NCI-H1417 treated with DMSO at 0.1 percent for 48 hours (cell line): ENCODE measurements at regions not wholly inside any gene's neighbourhood (a gene's known extent, or its start where the extent isn't known, plus 50 kb on each side); places are given as distances from the start of the nearest gene placed in this dataset.

Source experiments
- DNase-seq: peaks from one replicate; lab custom pipeline; 2025; lab: John Stamatoyannopoulos, UW

DNA sequence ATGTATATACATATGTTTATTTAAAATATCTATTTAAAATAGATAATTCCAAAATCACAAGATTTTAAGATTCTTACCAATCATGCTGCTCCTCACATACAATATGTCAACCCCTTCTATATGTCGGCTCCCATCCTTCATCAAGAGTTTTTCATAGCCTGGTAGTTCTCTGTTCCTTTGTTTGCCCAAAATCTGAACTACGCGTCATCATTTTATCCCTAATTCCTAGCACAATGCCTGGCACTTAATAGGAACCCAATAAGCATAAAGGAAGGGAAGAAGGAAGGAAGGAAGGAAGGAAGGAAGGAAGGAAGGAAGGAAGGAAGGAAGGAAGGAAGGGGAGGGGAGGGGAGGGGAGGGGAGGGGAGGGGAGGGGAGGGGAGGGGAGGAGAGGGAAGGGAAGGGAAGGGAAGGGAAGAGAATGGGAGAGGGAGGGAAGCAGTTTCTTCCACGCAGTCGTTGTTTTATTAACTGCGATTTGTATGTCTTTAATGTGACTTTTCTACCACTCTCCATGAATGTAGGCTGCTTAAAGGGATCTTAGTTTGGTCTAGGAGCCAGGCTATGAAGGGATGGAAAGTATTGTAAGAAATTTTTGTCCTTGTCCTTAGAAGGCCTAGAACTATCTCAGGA is 83.3 kb upstream of the PCGF5 start:
- DNase-seq = no peak

DNA sequence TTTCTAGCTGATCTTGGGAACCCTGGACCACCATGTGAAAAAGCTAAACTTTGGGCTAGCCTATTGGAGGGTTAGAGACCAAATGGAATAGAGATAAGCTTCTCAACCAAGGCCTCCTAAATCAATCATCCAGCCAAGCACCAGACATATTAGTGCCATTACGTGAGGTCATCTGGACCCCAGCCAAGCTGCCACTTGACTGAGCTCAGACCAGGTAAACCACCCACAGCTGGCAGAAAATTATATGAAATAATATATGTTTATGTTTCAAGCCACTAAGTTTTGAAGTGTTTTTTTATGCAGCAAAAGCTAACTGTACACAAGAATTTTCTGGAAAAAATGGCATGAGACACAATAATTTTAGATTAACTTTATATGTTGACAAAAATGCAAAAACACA is 82.6 kb upstream of the PCGF5 start:
- peak; percentile 15 for DNase-seq

DNA sequence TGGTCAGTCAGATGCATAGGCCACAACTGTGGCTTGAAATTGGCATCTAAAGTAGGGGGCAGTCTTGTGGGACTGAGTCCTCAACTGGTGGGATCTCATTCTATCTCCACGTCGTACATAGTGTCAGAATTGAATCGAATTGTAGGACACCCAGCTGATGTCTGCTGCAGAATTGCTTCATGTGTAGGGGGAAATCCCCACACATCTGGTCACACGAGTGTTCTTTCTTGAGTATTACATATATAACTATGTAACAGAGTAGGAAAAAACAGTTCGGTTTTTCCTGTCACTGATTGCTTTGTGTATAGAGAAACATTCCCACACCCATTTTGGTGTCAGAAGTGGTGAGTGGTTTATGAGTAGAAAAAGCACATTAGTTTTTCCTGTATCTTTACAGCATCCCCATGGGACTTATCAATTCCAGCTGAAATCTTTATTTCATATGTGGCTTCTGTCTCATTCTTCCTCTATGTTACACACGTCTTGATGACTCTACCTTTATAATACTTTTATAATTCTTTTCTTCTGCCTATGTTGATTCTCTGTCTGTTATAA is 79.4 kb upstream of the PCGF5 start:
- DNase-seq = no peak

DNA sequence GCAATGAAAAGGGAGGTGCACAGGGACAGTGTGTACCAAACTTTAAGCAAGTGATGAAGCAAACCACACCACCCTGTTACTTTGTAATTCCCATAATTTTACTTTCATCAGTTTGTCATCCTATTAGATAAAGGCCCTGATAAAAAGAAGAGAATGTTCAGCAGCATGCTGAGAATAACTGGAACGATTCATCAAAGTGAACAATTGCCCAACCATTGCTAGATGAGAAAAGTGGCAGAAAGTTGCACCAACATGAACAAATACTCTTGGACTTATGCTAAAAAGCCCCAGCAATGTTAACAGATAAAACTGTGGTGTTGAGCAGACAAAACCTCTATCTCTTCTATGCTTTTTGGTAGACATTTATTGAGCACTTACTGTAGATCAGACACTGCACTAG is 75.5 kb upstream of the PCGF5 start:
- no peak for DNase-seq

DNA sequence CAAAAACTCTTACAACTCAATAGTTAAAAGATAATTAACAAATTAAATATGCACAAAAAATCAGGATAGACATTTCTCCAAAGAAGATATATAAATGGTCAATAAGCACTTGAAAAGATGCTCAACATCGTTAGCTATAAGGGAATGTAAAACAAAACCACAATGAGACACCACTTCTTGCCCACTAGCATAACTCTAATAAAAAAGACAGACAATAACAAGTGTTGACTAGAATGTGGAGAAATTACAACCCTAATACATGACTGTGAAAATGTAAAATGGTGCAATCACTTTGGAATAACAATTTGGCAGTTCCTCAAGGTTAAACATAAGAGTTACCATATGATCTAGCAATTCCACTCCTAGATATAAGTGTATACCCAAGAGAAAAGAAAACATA is 74.3 kb upstream of the PCGF5 start:
- DNase-seq = no peak

DNA sequence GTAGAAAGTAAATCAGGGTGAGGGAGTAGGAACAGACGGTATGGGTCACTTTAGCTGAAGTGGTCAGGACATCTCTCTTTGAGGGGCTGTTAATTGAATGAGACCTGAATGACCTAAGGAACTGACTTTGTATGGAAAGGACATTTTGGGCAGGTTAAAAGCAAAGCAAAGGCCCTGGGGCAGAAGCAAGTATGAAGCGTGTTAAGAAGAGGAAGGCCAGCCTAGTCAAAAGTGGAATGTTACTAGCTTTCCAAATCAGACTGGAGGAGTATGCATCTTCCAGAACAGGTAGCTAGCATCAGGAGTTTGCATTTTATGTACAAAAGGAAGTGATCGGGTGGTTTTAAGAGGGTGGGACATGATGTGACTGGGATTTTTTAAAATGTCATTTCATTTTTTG is 70.9 kb upstream of the PCGF5 start:
- no peak for DNase-seq

DNA sequence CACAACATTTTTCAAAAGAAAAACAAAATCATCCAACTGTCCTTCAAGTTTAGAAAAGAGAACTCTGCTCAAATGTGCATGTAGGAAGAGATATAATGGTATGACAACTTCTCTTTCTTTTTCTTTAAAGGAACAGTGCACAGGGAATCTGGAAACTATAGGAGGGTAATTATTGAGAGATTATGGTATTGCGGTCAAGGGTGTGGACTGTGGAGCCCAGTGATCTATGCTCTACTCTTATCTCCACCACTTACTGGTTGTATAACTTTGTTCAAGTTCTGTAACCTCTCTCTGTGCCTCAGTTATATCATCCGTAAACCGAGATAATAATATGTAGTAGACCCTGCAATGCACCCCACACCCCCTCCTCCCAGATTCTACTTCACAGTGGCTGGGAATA is 69.8 kb upstream of the PCGF5 start:
- no peak for DNase-seq

DNA sequence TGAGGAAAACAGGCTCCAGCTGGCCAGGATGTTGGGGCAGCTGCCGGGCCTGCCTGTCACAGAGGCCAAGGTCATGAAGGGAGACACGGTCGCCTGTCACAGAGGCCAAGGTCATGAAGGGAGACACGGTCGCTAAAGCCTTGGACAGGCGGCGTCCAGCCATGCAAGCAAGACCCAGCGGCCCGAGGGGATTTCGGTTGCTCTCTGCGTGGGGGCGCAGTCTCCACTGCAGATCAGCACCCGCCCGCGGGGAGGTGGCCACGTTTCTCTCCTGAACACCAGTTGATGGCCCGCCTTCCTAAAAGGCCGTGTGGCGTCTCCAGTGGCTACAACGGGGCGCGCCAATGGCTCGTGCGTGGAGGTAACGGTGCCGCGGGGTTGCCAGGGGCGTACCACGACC is 67.0 kb upstream of the PCGF5 start:
- no peak for DNase-seq

DNA sequence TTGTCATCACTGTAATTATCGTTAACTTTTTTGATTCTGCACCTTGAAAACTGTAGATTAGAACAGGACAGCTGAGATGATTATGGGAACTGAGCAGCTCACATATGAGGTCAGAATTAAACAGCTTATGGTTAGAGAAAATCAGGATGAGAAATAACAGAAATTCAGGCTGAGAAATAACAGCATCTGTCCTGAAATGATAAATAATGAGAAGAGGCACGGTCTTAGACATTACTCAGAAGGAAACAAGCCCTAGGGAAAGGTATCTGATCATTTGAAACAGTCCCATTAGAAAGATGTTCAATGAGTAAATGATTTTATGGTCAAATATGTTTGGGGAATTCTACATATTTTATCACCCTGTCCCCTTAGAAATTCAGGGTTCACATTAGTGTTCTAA is 65.6 kb upstream of the PCGF5 start:
- DNase-seq = no peak

DNA sequence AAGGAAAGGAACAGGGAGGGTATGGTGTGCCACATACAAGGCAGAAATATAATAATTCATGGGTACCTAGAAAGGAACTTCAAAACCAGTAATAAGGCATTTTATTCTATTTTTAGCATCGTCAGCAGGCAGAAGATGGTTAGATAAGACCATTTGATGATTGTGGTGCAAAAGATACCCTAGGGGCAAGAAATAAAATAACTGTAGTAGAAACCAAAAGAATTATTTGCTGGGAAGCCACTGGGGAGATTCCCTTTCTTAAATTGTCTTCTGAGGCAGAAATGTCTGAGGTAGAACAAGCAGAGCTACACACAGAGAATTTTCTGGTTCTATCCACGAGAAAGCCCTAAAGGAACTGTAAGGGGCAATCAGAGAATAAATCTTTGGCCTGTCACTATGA is 64.3 kb upstream of the PCGF5 start:
- no peak for DNase-seq

DNA sequence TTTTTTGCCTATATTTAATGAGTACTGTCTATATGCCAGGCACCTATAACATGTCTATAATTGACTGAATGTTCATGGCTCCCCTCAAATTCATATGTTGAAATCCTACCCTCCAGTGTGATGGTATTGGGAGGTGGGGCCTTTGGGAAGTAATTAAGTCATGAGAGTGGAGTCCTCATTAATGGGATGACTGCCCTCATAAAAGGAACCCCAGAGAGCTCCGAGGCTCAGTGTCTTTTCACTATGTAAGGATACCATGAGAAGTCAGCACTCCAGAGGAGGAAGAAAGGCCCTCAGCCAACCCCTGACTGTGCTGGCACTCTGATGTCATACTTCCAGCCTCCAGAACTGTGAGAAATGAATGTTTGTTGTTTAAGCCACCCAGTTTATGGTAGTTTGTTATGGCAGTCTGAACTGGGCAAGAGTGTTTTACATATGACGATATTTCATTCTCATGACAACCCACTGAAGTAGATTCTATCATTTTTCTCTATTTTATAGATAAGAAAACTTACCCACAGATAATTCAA is 61.1 kb upstream of the PCGF5 start:
- DNase-seq = no peak

DNA sequence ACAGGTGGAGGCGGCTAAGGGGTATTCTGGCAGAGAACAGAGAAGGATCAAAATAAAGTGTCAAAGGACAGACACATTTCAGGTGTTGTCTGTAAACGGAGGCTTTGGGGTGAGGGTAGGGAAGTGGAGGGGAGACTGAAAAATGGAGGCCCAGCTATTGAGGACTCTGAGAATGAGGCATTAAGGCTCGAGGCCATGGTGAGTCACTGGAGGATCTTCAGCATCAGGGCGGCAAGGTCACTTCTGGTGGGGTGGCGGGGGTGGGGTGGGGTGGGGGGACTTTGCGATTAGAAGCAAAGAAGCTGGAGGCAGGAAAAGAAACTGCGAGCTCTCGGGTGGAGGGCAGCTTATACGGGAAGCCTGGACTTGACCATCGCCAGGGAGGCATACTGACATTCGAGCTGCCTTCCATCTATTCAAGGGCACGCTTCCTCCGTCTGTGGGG is 58.4 kb upstream of the PCGF5 start:
- no peak for DNase-seq

DNA sequence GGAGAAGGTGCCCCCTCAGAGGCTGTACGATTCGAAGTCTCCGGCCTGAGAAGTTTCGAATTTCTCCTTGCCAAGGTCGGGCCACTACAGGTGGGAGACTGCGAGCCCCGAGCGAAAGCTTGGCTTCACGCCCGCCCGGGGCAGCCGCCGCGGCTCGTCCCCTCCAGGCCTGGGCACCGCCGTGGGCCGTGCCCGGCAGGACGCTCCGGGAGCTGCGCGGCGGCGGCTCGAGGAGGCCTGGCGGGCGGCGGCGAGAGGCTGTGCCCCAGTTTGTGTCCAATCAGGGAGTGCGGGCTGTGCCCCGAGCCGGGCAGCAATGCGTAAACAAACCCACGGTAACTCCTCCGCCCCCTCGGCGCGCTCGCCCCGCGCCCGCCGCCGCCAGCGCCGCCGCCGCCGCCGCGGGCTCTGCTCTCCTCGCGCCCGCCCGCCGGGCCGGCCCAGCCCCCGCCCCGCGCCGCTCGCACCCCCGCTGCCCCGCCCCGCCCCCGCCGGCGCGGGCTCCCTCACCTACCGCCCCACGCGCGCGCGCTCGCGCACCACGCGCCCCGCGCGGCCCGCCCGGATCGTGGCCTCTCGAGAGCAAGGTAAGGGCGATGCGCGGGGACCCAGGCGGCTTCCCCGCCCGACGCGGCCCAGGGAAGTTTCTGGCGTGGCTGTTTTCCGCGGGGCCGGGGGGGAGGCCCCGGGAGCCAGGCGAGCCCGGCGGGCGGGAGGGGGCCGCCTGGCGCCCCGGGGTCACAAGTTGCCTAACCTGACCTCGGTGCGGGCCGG is 57.8 kb upstream of the PCGF5 start:
- DNase-seq = peak; percentile 3

DNA sequence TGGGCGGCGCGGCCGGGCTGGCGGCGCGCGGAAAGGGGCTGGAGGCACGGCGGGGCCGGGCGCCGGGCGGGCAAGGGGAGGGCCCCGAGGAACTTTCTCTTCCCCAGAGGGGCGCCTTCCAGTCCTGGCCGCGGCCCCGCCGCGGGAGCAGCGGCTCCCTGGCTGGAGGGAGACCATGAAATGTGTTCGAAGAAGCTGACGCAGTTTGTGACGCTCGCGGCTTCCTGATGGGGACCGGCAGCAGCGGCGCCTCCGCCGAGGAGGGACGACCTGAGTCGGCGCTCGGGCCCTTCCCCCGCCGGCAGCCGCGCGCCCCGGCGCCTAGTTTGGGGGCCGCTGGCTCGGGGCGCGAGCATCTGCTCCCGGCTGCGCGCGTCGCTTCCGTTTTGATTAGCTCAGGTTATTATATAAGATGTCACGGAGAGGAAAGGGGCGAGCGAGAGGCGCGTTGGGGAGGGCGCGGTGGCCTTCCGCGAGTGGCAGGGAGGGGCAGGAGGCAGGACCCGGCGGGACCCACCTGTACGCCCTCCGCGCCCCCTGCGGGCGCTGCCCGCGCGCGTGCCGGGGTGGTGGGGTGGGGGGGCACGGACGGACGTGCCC is 57.1 kb upstream of the PCGF5 start:
- no peak for DNase-seq

DNA sequence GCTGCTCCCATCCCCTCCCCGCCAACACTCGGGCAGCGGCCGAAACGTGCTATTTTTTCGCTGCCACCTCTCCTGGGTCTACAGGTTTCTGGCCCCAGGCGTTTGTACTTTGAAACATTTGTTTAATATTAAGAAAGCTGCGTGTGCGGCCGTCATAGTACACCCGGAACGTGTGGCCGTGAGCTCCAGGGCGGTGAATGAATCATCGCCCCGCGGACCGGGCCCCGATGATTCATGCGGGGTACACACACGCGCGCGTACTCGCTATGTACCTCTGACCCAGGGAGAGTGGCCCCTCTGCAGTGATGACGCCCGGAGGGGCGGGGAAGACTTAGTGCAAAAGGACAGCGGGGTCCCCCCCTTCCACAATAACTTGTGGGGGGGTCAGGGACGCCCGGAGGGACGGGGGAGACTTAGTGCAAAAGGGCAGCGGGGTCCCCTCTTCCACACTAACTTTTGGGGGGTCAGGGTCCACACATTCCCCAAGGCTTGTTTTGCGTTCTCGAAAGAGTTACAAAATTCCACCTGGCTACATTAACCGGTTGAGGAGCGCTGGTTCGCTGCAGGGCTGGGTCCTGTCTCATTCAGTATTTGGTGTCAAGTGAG is 56.5 kb upstream of the PCGF5 start:
- no peak for DNase-seq

DNA sequence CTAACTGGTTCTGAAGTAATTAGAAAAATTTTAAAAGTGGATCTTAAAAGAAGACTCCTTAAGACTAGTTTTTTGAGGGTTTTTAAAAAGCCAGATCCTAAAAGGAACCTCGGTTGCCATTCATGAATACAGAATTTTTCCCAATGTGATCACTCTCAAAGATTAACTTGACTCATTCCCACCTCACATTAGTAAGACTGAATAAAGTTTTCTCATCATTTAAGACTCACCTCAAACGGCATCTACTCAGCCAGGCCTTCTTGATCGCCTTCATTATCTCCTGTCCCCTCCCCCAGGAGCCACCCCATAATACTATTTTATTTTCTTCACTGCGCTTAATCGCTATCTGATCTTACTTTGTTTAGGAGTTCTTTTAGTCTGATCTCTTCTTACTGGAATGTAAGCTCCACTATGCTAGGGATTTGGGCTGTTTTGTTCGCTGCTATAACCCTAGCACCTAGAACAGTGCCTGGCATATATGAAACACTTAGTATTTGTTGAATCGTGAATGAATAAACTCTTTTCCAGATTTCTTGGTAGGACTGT is 55.9 kb upstream of the PCGF5 start:
- DNase-seq = no peak

DNA sequence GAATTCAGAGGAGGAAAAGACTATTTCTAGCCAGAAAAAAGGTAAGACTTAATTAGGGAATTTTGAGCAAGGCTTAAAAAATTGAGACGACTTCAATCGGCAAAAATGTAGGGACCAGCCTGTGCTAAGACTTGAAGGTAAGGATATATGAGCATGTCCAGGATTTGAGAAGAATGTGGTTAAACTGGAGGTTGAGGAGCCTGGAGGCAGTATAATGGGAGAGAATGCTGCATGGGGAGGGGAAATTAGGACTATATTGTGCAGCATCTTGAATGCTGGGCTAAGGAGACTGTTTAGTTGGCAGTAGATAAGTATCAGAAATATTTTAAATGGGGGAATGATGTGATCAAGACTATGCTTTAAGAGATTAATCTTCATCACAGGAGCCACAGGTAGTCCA is 53.1 kb upstream of the PCGF5 start:
- no peak for DNase-seq

DNA sequence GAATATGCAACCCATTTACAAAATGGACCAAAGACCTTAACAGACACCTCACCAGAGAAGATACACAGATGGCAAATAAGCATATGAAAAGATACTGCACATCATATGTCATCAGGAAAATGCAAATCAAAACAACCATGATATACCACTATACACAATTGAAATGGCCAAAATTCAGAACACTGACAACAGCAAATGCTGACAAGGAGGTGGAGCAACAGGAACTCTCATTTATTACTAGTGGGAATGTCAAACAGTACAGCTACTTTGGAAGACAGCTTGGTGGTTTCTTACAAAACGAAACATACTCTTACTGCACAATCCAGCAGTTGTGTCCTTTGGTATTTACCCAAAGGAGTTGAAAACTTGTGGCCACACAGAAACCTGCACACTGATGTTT is 50.0 kb upstream of the PCGF5 start:
- DNase-seq = no peak
